Cardiac muscle cell (in vitro differentiated cells and primary cell): ENCODE measurements at regions not wholly inside any gene's neighbourhood (a gene's known extent, or its start where the extent isn't known, plus 50 kb on each side); places are given as distances from the start of the nearest gene placed in this dataset.

ENCODE experiments used
- DNase-seq, 2 donors: peaks; one replicate each; pipeline versions ENCODE4 v3.0.0 to v3.0.0-alpha.2; 2010 to 2017; ENCODE audit warnings: low read depth in 1 of 2, low spot score in 1 of 2
- H3K27ac ChIP-seq: fragments of 200-600 bp; sonication (generic); 2 replicates; pipeline ENCODE4 v1.5.1; 2016
- H3K27me3 ChIP-seq: fragments of 200-600 bp; sonication (generic); 2 replicates; pipeline ENCODE4 v1.6.0; 2016; ENCODE audit warnings: control low read depth
- H3K36me3 ChIP-seq: fragments of 200-600 bp; sonication (generic); 2 replicates; pipeline ENCODE4 v1.5.1; 2016; ENCODE audit warnings: control low read depth
- H3K4me1 ChIP-seq: fragments of 200-600 bp; sonication (generic); 2 replicates; pipeline ENCODE4 v1.8.1; 2017; ENCODE audit warnings: low read depth, mild to moderate bottlenecking, mixed run types
- H3K4me3 ChIP-seq: fragments of 200-600 bp; sonication (generic); 2 replicates; pipeline ENCODE4 v1.5.1; 2016; ENCODE audit warnings: mild to moderate bottlenecking
- H3K9me3 ChIP-seq: fragments of 200-600 bp; sonication (generic); 2 replicates; pipeline ENCODE4 v1.5.1; 2017; ENCODE audit warnings: low read depth, mild to moderate bottlenecking, control low read depth
- TF ChIP-seq, protein P1 (sequence below): IDR thresholded peaks from 2 replicates; pipeline ENCODE4 v1.5.1; 2012; ENCODE audit warnings: low read depth, mild to moderate bottlenecking, low read length

DNA sequence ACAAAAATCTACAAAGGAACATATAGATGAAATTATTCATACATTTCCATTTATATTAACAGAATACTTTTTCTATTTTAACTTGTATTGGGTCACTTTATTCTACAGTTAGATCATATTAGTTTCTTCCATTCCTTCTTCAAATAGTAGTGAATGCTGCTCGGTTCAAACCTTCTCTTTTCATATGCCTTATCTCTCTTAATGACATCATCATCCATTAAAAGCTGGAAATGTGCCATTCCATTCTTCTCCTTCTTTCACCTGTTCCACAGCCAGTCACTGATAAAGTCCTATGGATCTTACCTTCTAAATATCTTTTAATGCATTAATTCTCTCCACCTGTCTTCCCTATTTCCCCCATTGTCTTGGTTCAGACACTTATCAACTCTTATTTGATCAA is 358.0 kb upstream of the POU1F1 start:
- TF ChIP-seq, protein P1, sequence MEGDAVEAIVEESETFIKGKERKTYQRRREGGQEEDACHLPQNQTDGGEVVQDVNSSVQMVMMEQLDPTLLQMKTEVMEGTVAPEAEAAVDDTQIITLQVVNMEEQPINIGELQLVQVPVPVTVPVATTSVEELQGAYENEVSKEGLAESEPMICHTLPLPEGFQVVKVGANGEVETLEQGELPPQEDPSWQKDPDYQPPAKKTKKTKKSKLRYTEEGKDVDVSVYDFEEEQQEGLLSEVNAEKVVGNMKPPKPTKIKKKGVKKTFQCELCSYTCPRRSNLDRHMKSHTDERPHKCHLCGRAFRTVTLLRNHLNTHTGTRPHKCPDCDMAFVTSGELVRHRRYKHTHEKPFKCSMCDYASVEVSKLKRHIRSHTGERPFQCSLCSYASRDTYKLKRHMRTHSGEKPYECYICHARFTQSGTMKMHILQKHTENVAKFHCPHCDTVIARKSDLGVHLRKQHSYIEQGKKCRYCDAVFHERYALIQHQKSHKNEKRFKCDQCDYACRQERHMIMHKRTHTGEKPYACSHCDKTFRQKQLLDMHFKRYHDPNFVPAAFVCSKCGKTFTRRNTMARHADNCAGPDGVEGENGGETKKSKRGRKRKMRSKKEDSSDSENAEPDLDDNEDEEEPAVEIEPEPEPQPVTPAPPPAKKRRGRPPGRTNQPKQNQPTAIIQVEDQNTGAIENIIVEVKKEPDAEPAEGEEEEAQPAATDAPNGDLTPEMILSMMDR = no peak
- Histone ChIP-seq H3K27ac (no peak overlapping the region), H3K9me3 (no peaks in the 10 kb centered on the region), H3K36me3 (no peaks in the 10 kb centered on the region), H3K4me3 (no peak overlapping the region), H3K27me3 (no peaks in the 10 kb centered on the region), H3K4me1 (no peaks in the 10 kb centered on the region)
- no peak for DNase-seq

DNA sequence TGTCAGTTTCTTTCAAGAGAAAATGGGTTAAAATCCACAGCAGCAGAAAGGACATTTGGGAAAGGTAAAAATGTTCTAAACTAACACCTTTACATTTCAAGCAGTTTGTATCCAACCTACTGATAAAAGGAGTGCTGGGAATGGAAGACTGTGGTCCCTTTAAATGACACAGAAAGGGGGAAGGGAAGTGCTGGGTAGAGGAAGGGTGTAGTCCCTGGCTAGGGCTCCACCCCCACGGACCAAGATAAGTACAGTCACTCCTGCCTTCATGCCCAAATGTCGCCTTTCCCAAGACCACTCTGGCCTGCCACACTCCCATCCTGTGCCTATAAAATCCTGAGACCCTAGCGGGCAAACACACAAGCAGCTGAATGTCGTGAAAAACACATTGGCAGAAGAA is 350.9 kb upstream of the POU1F1 start:
- TF ChIP-seq, protein P1 = no peak
- no peaks in the 10 kb centered on the region for H3K9me3 ChIP-seq
- H3K36me3 ChIP-seq = no peaks in the 10 kb centered on the region
- DNase-seq = no peak
- H3K4me1 ChIP-seq = no peaks in the 10 kb centered on the region
- H3K4me3 ChIP-seq = no peak overlapping the region
- H3K27me3 ChIP-seq = no peaks in the 10 kb centered on the region
- no peak overlapping the region for H3K27ac ChIP-seq

GRCh38 chr3:87626546-87626945 is 350.2 kb upstream of the POU1F1 start:
- TF ChIP-seq, protein P1 = no peak
- no peak for DNase-seq
- H3K36me3 ChIP-seq = no peaks in the 10 kb centered on the region
- H3K4me1 ChIP-seq = no peaks in the 10 kb centered on the region
- no peaks in the 10 kb centered on the region for H3K27me3 ChIP-seq
- no peaks in the 10 kb centered on the region for H3K9me3 ChIP-seq
- H3K4me3 ChIP-seq = no peak overlapping the region
- no peak overlapping the region for H3K27ac ChIP-seq

- TF ChIP-seq, protein P1 = no peak
- no peaks in the 10 kb centered on the region for H3K36me3 ChIP-seq
- no peak for DNase-seq
- H3K9me3 ChIP-seq = no peaks in the 10 kb centered on the region
- H3K4me1 ChIP-seq = no peaks in the 10 kb centered on the region
- H3K27ac ChIP-seq = no peak overlapping the region
- no peak overlapping the region for H3K4me3 ChIP-seq
- H3K27me3 ChIP-seq = no peaks in the 10 kb centered on the region
These were observed 349.5 kb upstream of the POU1F1 start for GRCh38 chr3:87625876-87626275.

DNA sequence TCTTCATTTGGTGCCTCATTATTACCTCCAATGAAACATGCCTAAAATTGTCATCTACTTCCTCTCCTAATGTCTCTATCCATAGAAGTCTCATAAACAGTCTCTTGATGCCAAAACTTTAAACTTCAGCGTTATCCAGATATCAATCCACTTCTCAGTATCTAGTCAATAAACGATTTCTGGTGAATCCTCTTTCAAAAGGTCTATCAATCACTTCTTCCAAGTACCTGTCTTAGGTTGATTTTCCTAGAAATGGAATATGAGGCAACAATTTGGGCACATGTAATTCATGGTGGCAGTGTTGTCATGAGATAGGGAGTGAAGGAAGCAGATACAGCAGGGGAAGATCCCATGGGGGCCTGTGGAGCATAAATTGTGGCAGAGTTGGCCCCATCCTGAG is 348.5 kb upstream of the POU1F1 start:
- no peaks in the 10 kb centered on the region for H3K4me1 ChIP-seq
- H3K4me3 ChIP-seq = no peak overlapping the region
- H3K9me3 ChIP-seq = no peaks in the 10 kb centered on the region
- no peak for DNase-seq
- no peaks in the 10 kb centered on the region for H3K36me3 ChIP-seq
- no peaks in the 10 kb centered on the region for H3K27me3 ChIP-seq
- no peak overlapping the region for H3K27ac ChIP-seq
- TF ChIP-seq, protein P1 = no peak

DNA sequence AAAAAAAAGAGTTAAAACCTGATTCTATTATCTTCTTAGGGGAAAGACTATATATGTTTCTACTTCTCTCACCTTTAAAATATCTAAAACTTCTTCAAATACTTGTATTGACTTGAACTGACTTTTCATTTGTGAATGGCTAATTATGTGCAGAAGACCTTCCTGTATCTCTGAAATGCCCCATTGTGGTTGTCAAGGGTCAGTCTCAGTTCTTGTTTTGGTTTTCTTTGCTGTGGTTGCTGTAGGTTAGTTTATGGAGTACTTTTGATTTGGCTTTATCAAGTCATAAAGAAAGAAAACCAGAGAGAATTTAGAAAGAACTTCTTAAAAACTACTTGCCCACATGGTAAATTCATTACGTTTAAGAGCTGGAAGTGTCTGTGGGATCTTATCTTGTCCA is 345.3 kb upstream of the POU1F1 start:
- H3K4me3 ChIP-seq = no peak overlapping the region
- no peaks in the 10 kb centered on the region for H3K9me3 ChIP-seq
- TF ChIP-seq, protein P1 = no peak
- no peaks in the 10 kb centered on the region for H3K36me3 ChIP-seq
- H3K4me1 ChIP-seq = no peaks in the 10 kb centered on the region
- H3K27ac ChIP-seq = no peak overlapping the region
- no peaks in the 10 kb centered on the region for H3K27me3 ChIP-seq
- no peak for DNase-seq
